Keratinocyte (primary cell): ENCODE measurements at regions not wholly inside any gene's neighbourhood (a gene's known extent, or its start where the extent isn't known, plus 50 kb on each side); places are given as distances from the start of the nearest gene placed in this dataset.

Source experiments
- EZH2 ChIP-seq: IDR thresholded peaks from one replicate; pipeline ENCODE4 v1.6.1; 2012; ENCODE audit warnings: inconsistent platforms, mild to moderate bottlenecking, low read length, moderate library complexity
- TF ChIP-seq, protein P1 (sequence below), 3 experiments: IDR thresholded peaks in 1 of 3; conservative IDR thresholded peaks in 1 of 3; optimal IDR thresholded peaks in 1 of 3; 2 replicates in 2 of 3; 3 replicates in 1 of 3; pipeline versions ENCODE3 to v1.5.1; 2011; ENCODE audit warnings: low read length in 3 of 3, mild to moderate bottlenecking in 3 of 3, moderate library complexity in 2 of 3, control low read depth in 1 of 3, inconsistent platforms in 1 of 3; ENCODE audit not compliant: insufficient read depth in 2 of 3; ENCODE audit errors: extremely low read depth in 1 of 3

DNA sequence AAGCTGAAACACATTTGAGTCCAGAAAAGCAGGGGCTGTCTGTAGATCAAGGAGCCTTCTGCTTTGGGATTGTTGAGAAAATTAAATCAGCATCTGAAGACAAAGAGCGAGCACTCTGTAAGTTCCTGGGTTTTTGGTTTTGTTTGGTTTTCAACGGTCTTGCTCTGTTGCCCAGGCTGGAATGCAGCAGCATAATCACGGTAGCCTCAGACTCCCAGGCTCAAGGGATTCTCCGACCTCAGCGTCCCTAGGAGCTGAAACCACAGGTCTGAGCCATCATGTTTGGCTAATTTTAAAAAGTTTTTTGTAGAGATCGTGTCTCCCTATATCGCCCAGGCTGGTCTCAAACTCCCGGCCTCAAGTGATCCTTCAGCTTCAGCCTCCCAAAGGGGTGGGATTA is 266.5 kb upstream of the ADAMTS16 start:
- TF ChIP-seq, protein P1, sequence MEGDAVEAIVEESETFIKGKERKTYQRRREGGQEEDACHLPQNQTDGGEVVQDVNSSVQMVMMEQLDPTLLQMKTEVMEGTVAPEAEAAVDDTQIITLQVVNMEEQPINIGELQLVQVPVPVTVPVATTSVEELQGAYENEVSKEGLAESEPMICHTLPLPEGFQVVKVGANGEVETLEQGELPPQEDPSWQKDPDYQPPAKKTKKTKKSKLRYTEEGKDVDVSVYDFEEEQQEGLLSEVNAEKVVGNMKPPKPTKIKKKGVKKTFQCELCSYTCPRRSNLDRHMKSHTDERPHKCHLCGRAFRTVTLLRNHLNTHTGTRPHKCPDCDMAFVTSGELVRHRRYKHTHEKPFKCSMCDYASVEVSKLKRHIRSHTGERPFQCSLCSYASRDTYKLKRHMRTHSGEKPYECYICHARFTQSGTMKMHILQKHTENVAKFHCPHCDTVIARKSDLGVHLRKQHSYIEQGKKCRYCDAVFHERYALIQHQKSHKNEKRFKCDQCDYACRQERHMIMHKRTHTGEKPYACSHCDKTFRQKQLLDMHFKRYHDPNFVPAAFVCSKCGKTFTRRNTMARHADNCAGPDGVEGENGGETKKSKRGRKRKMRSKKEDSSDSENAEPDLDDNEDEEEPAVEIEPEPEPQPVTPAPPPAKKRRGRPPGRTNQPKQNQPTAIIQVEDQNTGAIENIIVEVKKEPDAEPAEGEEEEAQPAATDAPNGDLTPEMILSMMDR (optimal IDR thresholded peaks at IDR 0.05 in 1 of 3, IDR thresholded peaks at IDR 0.05 in 1 of 3, conservative IDR thresholded peaks at IDR 0.05 in 1 of 3; ENCODE audit: extremely low read depth in 1 of 3, insufficient read depth in 2 of 3, low read length in 3 of 3): no peak
- TF ChIP-seq EZH2: no peak
